HG02938 (cell line): ENCODE measurements at regions not wholly inside any gene's neighbourhood (a gene's known extent, or its start where the extent isn't known, plus 50 kb on each side); places are given as distances from the start of the nearest gene placed in this dataset.

Source experiments
- ATAC-seq: cut with Tn5 transposase; IDR thresholded peaks from one replicate; pipeline ENCODE4 v1.9.1; 2021; ENCODE audit warnings: mild to moderate bottlenecking, moderate library complexity; ENCODE audit not compliant: unreplicated experiment

GRCh38 chr15:55031727-55032126 is 165.0 kb downstream of the RSL24D1 start:
- no peak for ATAC-seq

- no peak for ATAC-seq
These were observed 170.4 kb downstream of the RSL24D1 start for GRCh38 chr15:55026381-55026780.

- ATAC-seq = no peak
These were observed 179.1 kb downstream of the RSL24D1 start for GRCh38 chr15:55017635-55018034.

DNA sequence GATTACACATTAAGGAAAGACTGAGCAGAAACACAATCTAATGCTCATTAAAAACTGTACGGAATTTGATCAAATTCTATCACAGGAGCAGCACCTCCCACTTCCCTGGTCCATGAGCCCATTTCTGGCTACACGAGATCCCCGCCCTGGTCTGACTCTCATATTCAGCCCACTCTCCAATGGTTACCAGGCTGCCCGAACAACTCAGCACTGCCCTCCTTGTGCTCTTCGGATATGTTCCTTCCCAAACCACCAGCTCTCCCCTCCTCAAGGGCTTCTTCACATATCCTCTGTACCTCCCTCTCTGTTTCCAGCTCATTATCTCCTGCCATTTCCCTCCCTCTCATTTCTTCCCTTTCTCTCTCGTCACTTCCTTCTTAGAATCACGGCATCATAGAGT is 180.5 kb downstream of the RSL24D1 start:
- no peak for ATAC-seq

DNA sequence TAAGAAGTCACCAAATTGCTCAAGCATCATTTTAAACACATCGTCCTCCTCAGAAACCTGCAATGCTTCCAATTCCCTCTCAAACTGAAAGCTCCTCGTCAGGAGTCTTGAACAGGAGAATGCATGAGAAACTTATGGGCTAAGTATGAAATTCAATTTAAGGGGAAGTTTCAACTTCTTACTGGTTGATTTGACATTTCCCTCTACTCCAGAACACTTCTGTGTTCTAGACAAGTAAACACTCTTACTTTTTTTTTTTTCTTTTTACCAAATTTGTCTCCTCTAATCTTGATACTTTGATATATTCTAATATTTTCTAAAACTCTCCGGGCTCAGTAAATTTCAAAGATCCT is 181.7 kb downstream of the RSL24D1 start:
- no peak for ATAC-seq

DNA sequence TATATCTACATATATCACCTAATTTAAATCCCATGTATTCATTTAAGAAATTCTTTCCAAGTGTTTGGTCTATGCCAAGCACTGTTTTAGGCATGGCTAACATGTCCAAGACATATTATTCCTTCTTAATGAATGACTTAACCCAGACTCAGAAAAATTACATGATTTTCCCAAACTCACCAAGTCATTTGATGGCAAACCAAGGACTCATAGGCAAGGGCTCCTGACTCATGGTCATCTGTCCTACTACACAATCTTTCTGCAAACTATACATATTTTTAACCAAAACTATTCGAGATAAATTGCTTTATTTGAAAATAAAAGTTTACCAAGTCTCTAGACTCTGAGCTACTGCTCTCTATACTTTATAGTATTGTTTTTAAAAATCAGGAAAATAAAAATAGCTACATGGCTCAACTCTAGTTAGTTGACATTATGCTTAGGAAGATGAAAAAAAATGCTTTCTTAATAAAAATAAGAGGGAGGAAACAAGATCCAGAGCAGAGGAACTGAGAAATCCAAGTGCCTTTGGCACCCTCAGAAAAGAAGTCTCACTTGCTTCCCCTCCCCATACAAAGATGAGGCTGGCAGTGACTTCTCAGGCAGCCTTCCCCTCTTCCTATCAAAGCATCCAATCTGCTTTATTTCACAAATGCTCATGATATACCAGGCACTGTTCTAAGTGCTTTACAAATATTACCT is 182.2 kb downstream of the RSL24D1 start:
- ATAC-seq = no peak

DNA sequence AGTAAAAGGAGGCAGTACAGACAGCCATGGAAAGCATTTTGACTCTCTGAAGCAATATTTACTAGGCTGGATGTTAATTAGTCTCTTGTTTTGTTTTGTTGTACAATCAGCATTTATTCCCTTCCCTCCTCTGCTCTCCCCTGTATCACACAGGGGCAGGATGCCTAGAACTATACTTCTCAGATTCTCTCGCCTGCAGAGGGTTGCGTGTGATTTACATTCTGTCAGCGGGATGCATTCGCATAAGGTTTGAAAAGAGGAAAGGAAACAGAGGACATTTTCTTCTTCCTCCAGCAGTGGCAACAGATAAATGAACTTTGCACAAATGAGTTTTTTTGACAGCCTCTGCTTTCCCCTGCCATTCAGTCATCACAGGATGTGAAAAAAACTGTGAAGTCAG is 188.3 kb downstream of the RSL24D1 start:
- no peak for ATAC-seq

DNA sequence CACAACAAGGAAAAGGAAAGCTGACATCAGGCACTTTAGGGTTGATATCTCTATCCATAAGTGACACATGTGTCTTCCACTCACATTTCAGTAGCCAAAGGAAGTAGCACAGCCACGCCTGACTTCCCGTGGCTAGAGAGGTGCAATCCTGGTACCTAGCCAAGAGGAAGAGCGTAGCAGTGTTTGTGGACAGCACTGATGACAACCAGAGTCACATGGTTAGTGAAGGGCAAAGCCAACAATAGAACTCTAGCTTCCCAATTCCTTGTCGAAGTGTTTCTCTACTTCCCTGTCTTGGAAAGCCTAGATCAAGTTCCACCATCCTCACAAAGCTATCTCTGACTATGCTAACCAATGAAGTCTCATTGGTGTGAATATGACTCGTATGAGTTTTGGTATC is 189.2 kb downstream of the RSL24D1 start:
- ATAC-seq = no peak

GRCh38 chr15:55005679-55006078 is 191.1 kb downstream of the RSL24D1 start:
- ATAC-seq = no peak

DNA sequence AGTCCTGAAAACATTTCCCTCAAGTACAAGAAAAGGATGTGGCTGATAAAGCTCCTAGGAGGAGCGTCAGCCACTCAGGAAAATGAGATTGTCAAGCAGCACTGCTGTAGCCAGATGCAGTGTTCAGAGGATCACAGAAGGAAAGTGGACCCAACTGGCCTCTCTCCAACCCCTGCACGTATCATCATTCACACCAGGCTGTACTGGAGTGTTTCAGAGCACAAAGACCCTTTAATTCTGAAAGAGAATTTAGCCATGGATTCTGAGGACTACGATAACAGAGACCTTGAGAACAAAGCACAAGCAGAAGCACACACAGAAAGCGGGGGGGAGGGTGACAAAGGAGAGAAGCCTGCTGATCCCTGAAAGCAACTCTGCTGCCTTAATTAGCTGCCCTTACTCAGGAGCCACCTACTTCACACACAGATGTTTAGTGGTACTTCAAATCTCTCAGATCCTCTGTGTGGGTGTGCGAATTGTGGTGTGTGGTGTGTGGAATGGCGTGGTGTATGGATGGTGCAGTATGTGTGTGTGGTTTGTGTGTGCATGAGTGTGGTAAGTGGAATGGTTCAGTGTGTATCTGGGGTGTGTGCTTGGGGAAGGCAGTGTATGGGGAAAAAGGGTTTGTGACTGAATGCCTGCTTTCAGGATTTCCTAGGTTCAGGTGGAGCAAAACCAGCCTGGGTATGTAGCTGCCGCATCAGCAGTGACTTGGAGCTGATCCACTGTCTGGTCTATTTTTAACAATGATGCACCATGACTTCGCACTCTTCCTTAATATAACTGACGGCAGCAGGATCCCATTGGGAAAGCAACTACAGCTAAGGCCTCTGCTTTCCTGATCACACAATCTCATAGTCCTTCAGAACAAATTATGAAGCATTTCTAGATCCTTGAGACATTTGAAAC is 192.5 kb downstream of the RSL24D1 start:
- no peak for ATAC-seq

DNA sequence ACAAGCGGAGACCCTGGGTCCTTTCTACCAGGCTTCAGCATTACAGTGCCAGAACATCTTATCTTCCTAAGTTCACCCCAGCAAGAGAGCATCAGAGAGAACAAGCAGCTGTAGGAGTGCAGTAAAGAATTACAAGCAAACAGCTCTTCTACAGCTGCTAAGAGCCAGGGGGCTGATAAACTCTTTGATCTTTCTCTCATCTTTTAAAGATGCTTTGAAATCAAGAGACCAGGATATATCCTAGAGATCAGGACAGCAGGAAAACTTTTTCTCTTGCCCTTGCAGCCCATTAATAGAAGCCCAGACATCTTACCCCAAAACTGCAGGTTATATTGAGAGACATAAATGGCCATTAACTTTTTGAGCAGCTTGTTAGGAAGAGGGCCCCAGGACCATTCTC is 198.1 kb downstream of the RSL24D1 start:
- ATAC-seq = no peak

DNA sequence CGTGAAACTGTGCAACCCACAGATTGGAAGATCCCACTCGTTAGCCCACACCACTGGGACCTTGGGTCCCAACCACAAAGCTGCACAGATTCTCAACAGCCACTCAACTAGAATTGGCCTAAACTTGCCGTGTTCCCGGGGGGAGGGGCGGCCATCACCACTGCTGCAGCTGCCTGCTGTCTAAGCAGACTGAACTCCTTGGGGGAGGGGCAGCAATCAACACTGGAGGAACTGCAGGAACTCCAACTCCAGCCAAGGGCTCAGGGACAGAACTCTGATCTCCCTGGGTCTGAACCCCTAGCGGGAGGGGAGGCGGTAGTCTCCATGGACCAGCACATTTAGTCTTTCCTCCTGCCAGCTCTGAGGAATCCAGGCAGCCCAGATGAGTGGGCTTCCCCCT is 205.9 kb downstream of the RSL24D1 start:
- ATAC-seq = no peak

DNA sequence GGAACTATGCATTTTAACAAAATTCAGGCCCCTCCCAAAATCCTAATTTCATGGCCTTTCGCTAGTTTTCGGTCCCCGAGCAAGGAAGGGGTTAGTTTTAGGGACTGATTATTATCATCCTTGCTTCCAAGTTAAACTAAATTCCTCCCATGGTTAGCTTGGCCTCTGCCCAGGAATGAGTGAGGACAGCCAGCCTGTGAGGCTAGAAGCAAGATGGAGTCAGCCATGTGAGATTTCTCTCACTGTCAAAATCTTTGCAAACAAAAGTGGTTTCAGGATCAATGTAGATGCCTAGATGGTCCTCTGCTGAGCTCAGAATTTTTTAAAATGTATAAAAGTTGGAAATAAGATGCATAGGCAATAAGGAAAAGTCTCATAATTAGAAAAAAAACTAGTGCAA is 208.9 kb downstream of the RSL24D1 start:
- no peak for ATAC-seq

DNA sequence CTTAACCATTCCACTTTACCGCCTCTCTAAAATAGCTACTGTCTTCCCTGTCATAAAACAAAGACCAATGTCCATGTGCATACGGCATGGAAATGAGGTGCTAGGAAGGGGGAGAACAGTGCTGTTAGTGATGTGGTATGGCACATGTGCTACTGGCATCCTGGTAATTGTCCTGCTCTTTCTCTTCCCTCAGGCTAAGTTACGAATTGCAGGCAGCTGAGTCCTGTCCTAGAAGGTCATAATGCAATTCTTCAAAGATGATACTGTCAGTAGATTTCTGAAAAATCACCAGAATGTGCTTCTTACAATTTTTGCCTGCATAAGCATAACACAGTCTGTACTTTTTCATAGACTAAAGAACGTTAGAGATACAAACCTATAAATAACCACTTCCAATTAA is 216.8 kb downstream of the RSL24D1 start:
- no peak for ATAC-seq

DNA sequence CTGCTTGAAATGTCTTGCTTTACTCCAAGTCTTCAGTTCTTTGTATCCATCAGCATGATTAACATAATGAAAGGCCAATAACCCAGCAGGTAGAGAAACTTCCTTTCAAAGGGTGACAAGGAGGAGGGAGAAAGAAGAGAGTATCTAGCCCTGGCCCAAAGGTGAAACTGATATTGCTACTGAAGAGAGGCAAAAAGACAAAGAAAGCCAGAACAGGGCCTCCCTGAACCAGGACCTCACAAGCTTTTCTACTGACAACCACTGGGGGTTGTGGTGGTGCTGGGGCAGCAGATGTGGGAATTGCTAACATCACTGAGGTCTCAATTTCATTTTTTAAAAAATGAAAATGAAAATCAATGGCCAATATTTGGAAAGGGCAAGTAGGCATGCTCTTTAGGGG is 234.1 kb downstream of the RSL24D1 start:
- ATAC-seq = no peak

DNA sequence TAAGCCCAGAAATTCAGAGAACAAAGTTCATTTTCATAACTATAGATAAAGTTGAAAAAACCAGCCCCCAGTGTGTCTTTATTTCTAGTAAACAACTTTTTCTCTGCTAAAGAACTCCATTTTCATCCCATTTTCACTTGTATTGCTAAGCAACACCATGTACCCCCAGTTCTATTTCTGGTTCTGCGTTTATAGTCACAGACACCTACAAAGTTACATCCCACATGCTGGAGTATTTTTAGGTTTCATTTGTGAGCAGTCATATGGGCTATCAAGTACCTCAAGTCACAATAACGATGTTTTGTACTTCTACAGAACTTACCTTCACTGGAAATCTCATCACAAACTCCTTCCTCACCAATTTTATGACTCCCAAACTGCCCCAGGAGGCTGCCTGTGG is 236.5 kb downstream of the RSL24D1 start:
- no peak for ATAC-seq

GRCh38 chr15:54941417-54941816 is 255.3 kb downstream of the RSL24D1 start:
- no peak for ATAC-seq

GRCh38 chr15:54917312-54917711 is 279.4 kb downstream of the RSL24D1 start:
- ATAC-seq = no peak

DNA sequence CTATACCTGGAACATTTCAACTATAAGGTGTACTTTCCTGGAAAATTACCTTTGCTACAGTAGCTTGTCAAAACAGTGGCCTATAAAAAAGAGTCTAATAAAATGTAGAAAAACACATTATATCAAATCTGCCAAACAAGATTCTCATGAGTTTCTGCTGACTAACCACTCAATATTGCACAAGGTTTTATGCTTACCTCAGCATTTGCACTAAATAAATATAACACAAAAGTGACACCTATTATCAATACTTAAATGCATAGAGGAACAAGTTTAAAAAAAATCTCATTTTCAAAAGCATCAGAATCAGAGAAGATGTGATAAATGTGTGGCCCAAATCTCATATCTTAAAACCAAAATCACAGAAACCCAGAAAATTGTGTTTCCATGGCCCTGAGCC is 281.4 kb downstream of the RSL24D1 start:
- no peak for ATAC-seq

- ATAC-seq = no peak
These were observed 312.4 kb downstream of the RSL24D1 start for GRCh38 chr15:54884312-54884711.

- ATAC-seq = no peak
These were observed 336.8 kb downstream of the RSL24D1 start for GRCh38 chr15:54859982-54860381.

- no peak for ATAC-seq
These were observed 342.1 kb downstream of the RSL24D1 start for GRCh38 chr15:54854667-54855066.
